Stimulated activated CD4-positive, alpha-beta T cell treated with anti-CD3 and anti-CD28 coated beads, TNF-alpha, amount 100 ng/mL, for 24 hours (primary cell): ENCODE measurements at regions not wholly inside any gene's neighbourhood (a gene's known extent, or its start where the extent isn't known, plus 50 kb on each side); places are given as distances from the start of the nearest gene placed in this dataset.

Source experiments
- DNase-seq, 3 experiments: peaks; one replicate each; pipeline ENCODE4 v3.0.0-alpha.2; 2020; ENCODE audit warnings: low read depth in 3 of 3

- DNase-seq = no peak
Measured at GRCh38 chr20:23136893-23137745, 51.0 kb upstream of the CD93 start.

- no peak for DNase-seq
Measured at GRCh38 chr20:23135449-23136420, 49.6 kb upstream of the CD93 start.
